OCI-LY3 (cell line): ENCODE measurements at regions not wholly inside any gene's neighbourhood (a gene's known extent, or its start where the extent isn't known, plus 50 kb on each side); places are given as distances from the start of the nearest gene placed in this dataset.
"Not testable (repeated sequence)": the region's sequence is repeated elsewhere in the genome, so short reads cannot be mapped to it uniquely, and the experiment has no call there.

Experiments used
- H2AFZ ChIP-seq: fragments of 200-600, 300-600 bp; shearing (Covaris generic); 2 replicates; pipeline ENCODE4 v1.6.0; 2014; ENCODE audit warnings: antibody characterized with exemption, low read depth, low read length
- H3K27ac ChIP-seq: fragments of 200-600, 300-600 bp; sonication (generic); 2 replicates; pipeline ENCODE4 v1.5.1; 2014; ENCODE audit warnings: mild to moderate bottlenecking, low read length, moderate library complexity, mixed read lengths
- H3K27me3 ChIP-seq: fragments of 200-600, 300-600 bp; sonication (generic); 2 replicates; pipeline ENCODE4 v1.6.1; 2014; ENCODE audit warnings: low read depth, low read length, mixed read lengths
- H3K36me3 ChIP-seq: fragments of 200-600, 300-600 bp; sonication (generic); replicated peaks from 2 replicates; pipeline ENCODE3; 2014; ENCODE audit warnings: low read depth, low read length, mixed read lengths
- H3K4me1 ChIP-seq: fragments of 300-600, 200-600 bp; sonication (generic); 2 replicates; pipeline ENCODE4 v1.6.1; 2014; ENCODE audit warnings: low read length, mixed read lengths
- H3K4me2 ChIP-seq: fragments of 200-600, 300-600 bp; sonication (generic); 2 replicates; pipeline ENCODE4 v1.6.1; 2014; ENCODE audit warnings: low read length, mixed read lengths
- H3K4me3 ChIP-seq: fragments of 300-600, 200-600 bp; sonication (generic); 2 replicates; pipeline ENCODE4 v1.5.1; 2014; ENCODE audit warnings: antibody characterized with exemption, mild to moderate bottlenecking, low read length, moderate library complexity
- H3K79me2 ChIP-seq: fragments of 300-600, 200-600 bp; shearing (Covaris generic); 2 replicates; pipeline ENCODE4 v1.6.1; 2014; ENCODE audit warnings: mild to moderate bottlenecking, low read length, mixed read lengths
- H3K9ac ChIP-seq: fragments of 300-600, 200-600 bp; shearing (Covaris generic); 2 replicates; pipeline ENCODE4 v1.6.0; 2014; ENCODE audit warnings: mild to moderate bottlenecking, low read length, moderate library complexity
- H3K9me3 ChIP-seq: fragments of 200-600, 300-600 bp; shearing (Covaris generic); 2 replicates; pipeline ENCODE4 v1.6.1; 2014; ENCODE audit warnings: low read length, mixed read lengths; ENCODE audit not compliant: insufficient read depth
- H4K20me1 ChIP-seq: fragments of 200-600, 300-600 bp; sonication (generic); 2 replicates; pipeline ENCODE4 v1.6.1; 2016; ENCODE audit warnings: low read length, mixed read lengths; ENCODE audit not compliant: insufficient read depth
- CTCF ChIP-seq: fragments of 200-600, 300-600 bp; sonication (generic); IDR thresholded peaks from 2 replicates; pipeline ENCODE4 v1.5.1; 2014; ENCODE audit warnings: antibody characterized with exemption, low read length, low read depth
- EZH2phosphoT487 ChIP-seq: fragments of 200-600 bp; shearing (Covaris generic); IDR thresholded peaks from 2 replicates; pipeline ENCODE4 v1.6.1; 2018; ENCODE audit warnings: antibody characterized with exemption, mixed run types, low read depth

GRCh38 chr16:72464052-72464451 is 292.1 kb upstream of the PMFBP1 start:
- Histone ChIP-seq H3K4me1 (peaks cover 8% of the 10 kb centered on the region), H3K9me3 (peaks cover 4% of the 10 kb centered on the region; the same call in 1 of the 2 replicates), H3K79me2 (no peaks in the 10 kb centered on the region), H3K27ac (no peak overlapping the region), H3K4me3 (no peak overlapping the region), H3K4me2 (no peak overlapping the region), H2AFZ (no peak overlapping the region), H3K36me3 (peaks cover 11% of the 10 kb centered on the region), H4K20me1 (no peaks in the 10 kb centered on the region), H3K9ac (no peak overlapping the region), H3K27me3 (no peaks in the 10 kb centered on the region)
- TF ChIP-seq EZH2phosphoT487: no peak
- no peak for TF ChIP-seq CTCF

- H3K27ac ChIP-seq: no peak overlapping the region
- peaks cover 9% of the 10 kb centered on the region for H3K36me3 ChIP-seq
- H3K9me3 ChIP-seq: peaks cover 7% of the 10 kb centered on the region; the same call in 1 of the 2 replicates
- H3K79me2 ChIP-seq: no peaks in the 10 kb centered on the region
- no peak overlapping the region for H3K4me3 ChIP-seq
- H3K4me2 ChIP-seq: no peak overlapping the region
- H2AFZ ChIP-seq: no peak overlapping the region
- no peaks in the 10 kb centered on the region for H3K4me1 ChIP-seq
- TF ChIP-seq EZH2phosphoT487: no peak
- no peak for TF ChIP-seq CTCF
- H4K20me1 ChIP-seq: no peaks in the 10 kb centered on the region
- no peak overlapping the region for H3K9ac ChIP-seq
- no peaks in the 10 kb centered on the region for H3K27me3 ChIP-seq
These were observed 286.1 kb upstream of the PMFBP1 start for GRCh38 chr16:72458035-72458434.

DNA sequence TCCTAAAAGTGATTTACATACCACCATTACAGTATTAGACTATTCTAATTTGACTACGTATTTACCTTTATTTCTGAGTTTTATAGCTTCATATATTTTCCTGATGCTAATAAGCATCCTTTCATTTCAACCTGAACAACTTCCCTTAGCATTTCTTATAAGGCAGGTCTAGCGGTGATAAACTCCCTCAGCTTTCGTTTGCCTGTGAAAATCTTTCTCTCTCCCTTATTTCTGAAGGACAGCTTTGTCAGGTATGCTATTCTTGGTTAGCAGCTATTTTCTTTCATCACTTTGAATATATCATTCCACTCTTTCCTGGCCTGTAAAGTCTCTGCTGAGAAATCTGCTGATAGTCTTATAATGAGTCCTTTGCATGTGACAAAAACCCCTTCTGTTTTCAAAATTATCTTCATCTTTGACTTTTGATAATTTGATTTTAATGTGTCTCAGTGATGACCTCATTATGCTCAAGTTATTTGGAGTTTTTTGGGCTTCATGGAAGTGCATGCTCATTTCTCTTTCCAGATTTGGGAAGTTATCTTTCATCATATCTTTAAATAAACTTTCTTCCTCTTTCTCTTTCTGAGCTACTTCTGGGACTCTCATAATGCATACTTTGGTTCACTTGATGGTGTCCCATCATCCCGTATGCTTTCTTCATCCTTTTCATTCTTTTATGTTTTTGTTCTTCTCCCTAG is 285.4 kb upstream of the PMFBP1 start:
- Histone ChIP-seq H3K27ac (no peak overlapping the region), H3K9ac (no peak overlapping the region), H3K4me3 (no peak overlapping the region), H3K9me3 (peaks cover 7% of the 10 kb centered on the region; the same call in 1 of the 2 replicates), H3K4me1 (no peaks in the 10 kb centered on the region), H2AFZ (no peak overlapping the region), H4K20me1 (no peaks in the 10 kb centered on the region), H3K36me3 (peaks cover 9% of the 10 kb centered on the region), H3K4me2 (no peak overlapping the region), H3K27me3 (no peaks in the 10 kb centered on the region), H3K79me2 (no peaks in the 10 kb centered on the region)
- TF ChIP-seq EZH2phosphoT487 (no peak), CTCF (no peak)

DNA sequence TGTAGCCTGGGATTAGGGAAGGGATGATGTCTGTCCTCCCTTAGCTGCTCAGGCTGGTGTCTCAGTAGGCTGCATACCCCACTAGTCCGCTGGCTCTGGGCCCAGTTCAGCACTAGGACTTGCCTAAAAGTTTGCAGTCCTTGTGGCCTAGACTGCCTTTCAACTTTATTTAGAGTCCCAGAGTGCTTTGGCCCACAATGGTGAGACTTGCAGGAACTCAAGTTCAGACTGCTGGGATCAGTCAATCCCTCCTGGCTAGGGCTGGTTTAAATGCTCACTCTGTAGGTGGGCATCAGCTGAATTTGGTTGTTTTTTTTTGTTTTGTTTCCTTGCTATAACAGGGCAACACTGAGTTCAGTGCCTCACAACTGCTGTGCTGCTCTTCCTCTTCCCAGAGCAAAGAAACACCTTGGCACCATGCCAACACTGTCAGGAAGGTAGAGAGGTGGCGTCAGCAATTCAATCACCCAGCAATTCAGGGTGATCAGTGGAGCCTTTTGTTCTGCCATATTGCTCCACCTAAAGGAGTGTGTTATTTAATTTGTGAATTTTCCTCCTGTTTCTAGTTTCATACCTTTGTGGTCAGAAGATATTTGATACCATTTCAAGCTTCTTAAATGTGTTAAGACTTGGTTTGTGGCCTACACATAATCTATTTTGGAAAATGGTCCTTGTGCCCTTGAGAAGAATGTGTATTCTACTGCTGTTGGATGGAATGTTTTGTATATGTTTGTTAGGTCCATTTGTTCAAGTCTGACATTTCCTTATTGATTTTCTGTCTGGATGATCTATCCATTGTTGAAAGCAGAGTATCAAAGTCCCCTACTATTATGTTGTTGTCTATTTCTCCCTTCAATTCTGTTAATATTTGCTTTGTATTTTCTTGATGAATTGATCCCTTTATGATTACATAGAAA is 284.0 kb upstream of the PMFBP1 start:
- Histone ChIP-seq H4K20me1 (no peaks in the 10 kb centered on the region), H2AFZ (no peak overlapping the region), H3K9ac (no peak overlapping the region), H3K27ac (no peak overlapping the region), H3K36me3 (peaks cover 9% of the 10 kb centered on the region), H3K4me2 (no peak overlapping the region), H3K27me3 (no peaks in the 10 kb centered on the region), H3K4me3 (no peak overlapping the region), H3K9me3 (peaks cover 7% of the 10 kb centered on the region; the same call in 1 of the 2 replicates), H3K79me2 (no peaks in the 10 kb centered on the region), H3K4me1 (no peaks in the 10 kb centered on the region)
- no peak for TF ChIP-seq EZH2phosphoT487
- TF ChIP-seq CTCF: no peak

- H3K4me1 ChIP-seq, H3K27me3 ChIP-seq, H3K4me3 ChIP-seq, H3K27ac ChIP-seq, H3K79me2 ChIP-seq, H3K4me2 ChIP-seq, H3K9me3 ChIP-seq, H3K36me3 ChIP-seq, H2AFZ ChIP-seq, H4K20me1 ChIP-seq, H3K9ac ChIP-seq: not testable (repeated sequence)
These were observed 281.9 kb upstream of the PMFBP1 start for GRCh38 chr16:72453856-72454255.
